RKO (cell line): ENCODE measurements at regions not wholly inside any gene's neighbourhood (a gene's known extent, or its start where the extent isn't known, plus 50 kb on each side); places are given as distances from the start of the nearest gene placed in this dataset.

Experiments
- DNase-seq: peaks from one replicate; pipeline ENCODE4 v3.0.0-alpha.2; 2016; ENCODE audit warnings: low spot score

- no peak for DNase-seq
Observed at GRCh38 chr4:155094201-155094820, 114.1 kb upstream of the NPY2R start.

GRCh38 chr4:155099231-155099630 is 109.2 kb upstream of the NPY2R start:
- no peak for DNase-seq

- no peak for DNase-seq
Observed at GRCh38 chr4:155106629-155107028, 101.8 kb upstream of the NPY2R start.

GRCh38 chr4:155107059-155107458 is 101.4 kb upstream of the NPY2R start:
- no peak for DNase-seq

- no peak for DNase-seq
Observed at GRCh38 chr4:155114790-155115189, 93.6 kb upstream of the NPY2R start.

- DNase-seq = no peak
Observed at GRCh38 chr4:155119006-155119405, 89.4 kb upstream of the NPY2R start.

- DNase-seq = no peak
Observed at GRCh38 chr4:155120536-155120935, 87.9 kb upstream of the NPY2R start.

GRCh38 chr4:155122382-155122781 is 86.1 kb upstream of the NPY2R start:
- no peak for DNase-seq

- no peak for DNase-seq
Observed at GRCh38 chr4:155134136-155134535, 74.3 kb upstream of the NPY2R start.

- no peak for DNase-seq
Observed at GRCh38 chr4:155140889-155141288, 67.5 kb upstream of the NPY2R start.

- DNase-seq = no peak
Observed at GRCh38 chr4:155143512-155143911, 64.9 kb upstream of the NPY2R start.
